Esophagus squamous epithelium (tissue), 4 donors: ENCODE measurements at regions not wholly inside any gene's neighbourhood (a gene's known extent, or its start where the extent isn't known, plus 50 kb on each side); places are given as distances from the start of the nearest gene placed in this dataset.

Experiments used
- CTCF ChIP-seq, 6 experiments: fragments of 450-650 bp in 4 of 6; fragments of 200-600 bp in 2 of 6; sonication (generic) in 2 of 6; IDR thresholded peaks; one replicate each; pipeline ENCODE4 v1.5.1; 2016 to 2019; ENCODE audit warnings: antibody characterized with exemption in 6 of 6, mild to moderate bottlenecking in 4 of 6, moderate library complexity in 4 of 6
- POLR2A ChIP-seq, 4 donors: fragments of 450-650 bp; IDR thresholded peaks; one replicate each; pipeline ENCODE4 v1.6.1; 2017; ENCODE audit warnings: antibody characterized with exemption in 4 of 4, mild to moderate bottlenecking in 4 of 4, moderate library complexity in 3 of 4

DNA sequence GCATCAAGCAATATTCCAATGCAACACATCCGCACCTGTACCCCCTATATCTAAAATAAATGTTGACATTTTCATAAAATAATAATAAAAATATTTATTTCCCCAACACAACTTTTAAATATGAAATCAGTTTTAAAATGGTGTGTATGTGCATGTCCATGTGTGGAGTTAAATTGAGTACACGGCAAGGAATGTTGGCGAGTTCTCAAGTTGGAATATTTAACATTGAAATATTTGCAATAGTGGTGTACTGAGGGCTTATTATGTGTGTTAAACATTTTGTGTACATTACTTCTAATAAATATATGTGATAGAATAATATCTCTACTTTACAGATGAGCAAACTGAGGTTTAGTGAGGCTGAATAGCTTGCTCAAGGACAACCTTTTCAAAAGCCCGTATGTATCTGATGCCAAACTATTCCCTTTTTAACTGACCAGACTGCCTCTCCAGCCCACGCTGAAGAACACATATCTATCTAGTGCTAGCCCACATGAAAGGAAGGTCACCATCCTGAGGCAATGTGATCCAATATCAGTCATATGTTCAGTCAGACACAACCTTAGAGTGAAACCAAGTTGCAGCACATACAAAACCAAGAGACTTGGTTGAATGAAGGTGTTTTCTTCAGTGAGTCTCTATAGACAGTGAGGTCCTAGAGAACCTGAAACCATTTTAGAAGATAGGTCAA, 192.2 kb upstream of the CDH11 start:
- TF ChIP-seq POLR2A (IDR thresholded peaks at IDR 0.05) = no peak
- no peak for TF ChIP-seq CTCF (IDR thresholded peaks at IDR 0.05)
